GM21381 (cell line): ENCODE measurements at regions not wholly inside any gene's neighbourhood (a gene's known extent, or its start where the extent isn't known, plus 50 kb on each side); places are given as distances from the start of the nearest gene placed in this dataset.
"Not testable (repeated sequence)": the region's sequence is repeated elsewhere in the genome, so short reads cannot be mapped to it uniquely, and the experiment has no call there.

Experiments used
- ATAC-seq: cut with Tn5 transposase; IDR thresholded peaks from one replicate; pipeline ENCODE4 v1.9.1; 2021; ENCODE audit warnings: mild to moderate bottlenecking, moderate library complexity; ENCODE audit not compliant: unreplicated experiment

- not testable (repeated sequence) for ATAC-seq
Observed at GRCh38 chr10:95137990-95138625, 55.9 kb upstream of the ACSM6 start.

- ATAC-seq = no peak
Observed at GRCh38 chr10:95134490-95134889, 59.5 kb upstream of the ACSM6 start.

- ATAC-seq = no peak
Observed at GRCh38 chr10:95133997-95134396, 60.0 kb upstream of the ACSM6 start.

- peak; percentile 91 for ATAC-seq
Observed at GRCh38 chr10:95133016-95133752, 60.9 kb upstream of the ACSM6 start.

- ATAC-seq = not testable (repeated sequence)
Observed at GRCh38 chr10:95130429-95130828, 61.1 kb upstream of the CYP2C8 start.

GRCh38 chr10:95125582-95125981, 56.3 kb upstream of the CYP2C8 start:
- no peak for ATAC-seq

GRCh38 chr10:95122736-95123135, 53.4 kb upstream of the CYP2C8 start:
- no peak for ATAC-seq

- ATAC-seq = no peak
Observed at GRCh38 chr10:95121904-95122303, 52.6 kb upstream of the CYP2C8 start.
